ENCODE measurements at regions not wholly inside any gene's neighbourhood (a gene's known extent, or its start where the extent isn't known, plus 50 kb on each side); places are given as distances from the start of the nearest gene placed in this dataset.

DNA sequence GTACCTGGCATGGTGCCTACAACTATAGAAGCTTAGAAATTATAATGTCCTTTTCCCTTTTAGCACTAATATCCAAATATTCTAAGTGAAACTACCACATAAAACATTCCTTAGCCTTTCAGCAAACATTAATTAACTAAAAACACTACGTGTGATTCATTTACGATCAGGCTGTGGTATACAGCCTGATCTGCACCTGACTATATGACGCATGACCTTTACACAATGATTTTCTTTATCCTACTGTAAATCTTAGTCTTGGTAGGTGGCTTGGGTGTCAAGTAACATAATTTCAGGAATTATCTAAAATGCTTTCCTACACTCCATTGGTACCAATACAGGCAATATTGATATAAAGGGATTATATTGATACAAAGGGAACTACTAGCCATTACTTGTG lies 686.7 kb downstream of the DTWD2 start:
- TF ChIP-seq, protein P1, sequence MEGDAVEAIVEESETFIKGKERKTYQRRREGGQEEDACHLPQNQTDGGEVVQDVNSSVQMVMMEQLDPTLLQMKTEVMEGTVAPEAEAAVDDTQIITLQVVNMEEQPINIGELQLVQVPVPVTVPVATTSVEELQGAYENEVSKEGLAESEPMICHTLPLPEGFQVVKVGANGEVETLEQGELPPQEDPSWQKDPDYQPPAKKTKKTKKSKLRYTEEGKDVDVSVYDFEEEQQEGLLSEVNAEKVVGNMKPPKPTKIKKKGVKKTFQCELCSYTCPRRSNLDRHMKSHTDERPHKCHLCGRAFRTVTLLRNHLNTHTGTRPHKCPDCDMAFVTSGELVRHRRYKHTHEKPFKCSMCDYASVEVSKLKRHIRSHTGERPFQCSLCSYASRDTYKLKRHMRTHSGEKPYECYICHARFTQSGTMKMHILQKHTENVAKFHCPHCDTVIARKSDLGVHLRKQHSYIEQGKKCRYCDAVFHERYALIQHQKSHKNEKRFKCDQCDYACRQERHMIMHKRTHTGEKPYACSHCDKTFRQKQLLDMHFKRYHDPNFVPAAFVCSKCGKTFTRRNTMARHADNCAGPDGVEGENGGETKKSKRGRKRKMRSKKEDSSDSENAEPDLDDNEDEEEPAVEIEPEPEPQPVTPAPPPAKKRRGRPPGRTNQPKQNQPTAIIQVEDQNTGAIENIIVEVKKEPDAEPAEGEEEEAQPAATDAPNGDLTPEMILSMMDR (IDR thresholded peaks at IDR 0.05) = no peak
- TF ChIP-seq, protein P2, sequence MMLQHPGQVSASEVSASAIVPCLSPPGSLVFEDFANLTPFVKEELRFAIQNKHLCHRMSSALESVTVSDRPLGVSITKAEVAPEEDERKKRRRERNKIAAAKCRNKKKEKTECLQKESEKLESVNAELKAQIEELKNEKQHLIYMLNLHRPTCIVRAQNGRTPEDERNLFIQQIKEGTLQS (CRISPR knock-in tag; conservative IDR thresholded peaks at IDR 0.05) = no peak
- TF ChIP-seq TEAD1 (CRISPR knock-in tag; IDR thresholded peaks at IDR 0.05) = no peak
- TF ChIP-seq JAZF1 (CRISPR knock-in tag; IDR thresholded peaks at IDR 0.05) = no peak
- TF ChIP-seq, protein P3, sequence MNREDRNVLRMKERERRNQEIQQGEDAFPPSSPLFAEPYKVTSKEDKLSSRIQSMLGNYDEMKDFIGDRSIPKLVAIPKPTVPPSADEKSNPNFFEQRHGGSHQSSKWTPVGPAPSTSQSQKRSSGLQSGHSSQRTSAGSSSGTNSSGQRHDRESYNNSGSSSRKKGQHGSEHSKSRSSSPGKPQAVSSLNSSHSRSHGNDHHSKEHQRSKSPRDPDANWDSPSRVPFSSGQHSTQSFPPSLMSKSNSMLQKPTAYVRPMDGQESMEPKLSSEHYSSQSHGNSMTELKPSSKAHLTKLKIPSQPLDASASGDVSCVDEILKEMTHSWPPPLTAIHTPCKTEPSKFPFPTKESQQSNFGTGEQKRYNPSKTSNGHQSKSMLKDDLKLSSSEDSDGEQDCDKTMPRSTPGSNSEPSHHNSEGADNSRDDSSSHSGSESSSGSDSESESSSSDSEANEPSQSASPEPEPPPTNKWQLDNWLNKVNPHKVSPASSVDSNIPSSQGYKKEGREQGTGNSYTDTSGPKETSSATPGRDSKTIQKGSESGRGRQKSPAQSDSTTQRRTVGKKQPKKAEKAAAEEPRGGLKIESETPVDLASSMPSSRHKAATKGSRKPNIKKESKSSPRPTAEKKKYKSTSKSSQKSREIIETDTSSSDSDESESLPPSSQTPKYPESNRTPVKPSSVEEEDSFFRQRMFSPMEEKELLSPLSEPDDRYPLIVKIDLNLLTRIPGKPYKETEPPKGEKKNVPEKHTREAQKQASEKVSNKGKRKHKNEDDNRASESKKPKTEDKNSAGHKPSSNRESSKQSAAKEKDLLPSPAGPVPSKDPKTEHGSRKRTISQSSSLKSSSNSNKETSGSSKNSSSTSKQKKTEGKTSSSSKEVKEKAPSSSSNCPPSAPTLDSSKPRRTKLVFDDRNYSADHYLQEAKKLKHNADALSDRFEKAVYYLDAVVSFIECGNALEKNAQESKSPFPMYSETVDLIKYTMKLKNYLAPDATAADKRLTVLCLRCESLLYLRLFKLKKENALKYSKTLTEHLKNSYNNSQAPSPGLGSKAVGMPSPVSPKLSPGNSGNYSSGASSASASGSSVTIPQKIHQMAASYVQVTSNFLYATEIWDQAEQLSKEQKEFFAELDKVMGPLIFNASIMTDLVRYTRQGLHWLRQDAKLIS (CRISPR knock-in tag; IDR thresholded peaks at IDR 0.05; ENCODE audit: borderline replicate concordance) = no peak
- TF ChIP-seq ESRRA (CRISPR knock-in tag; IDR thresholded peaks at IDR 0.05; ENCODE audit: borderline replicate concordance) = no peak
- TF ChIP-seq NR3C1 (CRISPR knock-in tag; conservative IDR thresholded peaks at IDR 0.05; ENCODE audit: low read depth) = no peak
